IMR-90 (cell line): ENCODE measurements at regions not wholly inside any gene's neighbourhood (a gene's known extent, or its start where the extent isn't known, plus 50 kb on each side); places are given as distances from the start of the nearest gene placed in this dataset.

Experiments
- ATAC-seq: fragments of 200-7000 bp; cut with Tn5 transposase; 2 replicates; pipeline ENCODE4 v1.9.1; 2020; ENCODE audit warnings: low read depth, mild to moderate bottlenecking, moderate library complexity
- BruUV-seq: library from RNA; stranded (reverse); fragments of 400-500 nt; replicated peaks from 2 replicates; lab custom pipeline; 2021; lab: Mats Ljungman, UMichigan
- CTCF ChIA-PET: fragments of 300-600 bp; formaldehyde crosslinking; extraction: SDS; loops from one replicate; lab custom pipeline; 2021; ENCODE audit warnings: antibody characterized with exemption; lab: Yijun Ruan, JAX
- POLR2A ChIA-PET: fragments of 300-600 bp; sonication (Branson Sonifier 250); formaldehyde crosslinking; loops from one replicate; lab custom pipeline; 2022; ENCODE audit warnings: antibody characterized with exemption; ENCODE audit not compliant: unreplicated experiment; lab: Charles Lee
- DNase-seq: peaks from one replicate; pipeline ENCODE4 v3.0.0; 2013
- H2AFZ ChIP-seq: replicated peaks from 2 replicates; pipeline ENCODE3; 2013; ENCODE audit warnings: low read length, mild to moderate bottlenecking; ENCODE audit not compliant: poor library complexity
- H2AK5ac ChIP-seq: 2 replicates; pipeline ENCODE4 v1.6.1; 2013; ENCODE audit warnings: low read depth, low read length, inconsistent platforms
- H2AK9ac ChIP-seq: replicated peaks from 2 replicates; pipeline ENCODE3; 2013; ENCODE audit warnings: mild to moderate bottlenecking, low read depth, low read length, moderate library complexity; ENCODE audit not compliant: poor library complexity
- H2BK120ac ChIP-seq: 2 replicates; pipeline ENCODE4 v1.6.1; 2013; ENCODE audit warnings: low read depth, low read length, inconsistent platforms
- H2BK15ac ChIP-seq: 3 replicates; pipeline ENCODE4 v1.6.1; 2013; ENCODE audit warnings: low read depth, low read length, inconsistent platforms
- H2BK20ac ChIP-seq: 2 replicates; pipeline ENCODE4 v1.6.1; 2013; ENCODE audit warnings: low read depth, mild to moderate bottlenecking, inconsistent platforms, low read length, moderate library complexity
- H2BK5ac ChIP-seq: 2 replicates; pipeline ENCODE4 v1.6.1; 2013; ENCODE audit warnings: mild to moderate bottlenecking, low read depth, low read length, inconsistent platforms; ENCODE audit not compliant: poor library complexity, severe bottlenecking
- H3K14ac ChIP-seq: replicated peaks from 2 replicates; pipeline ENCODE4 v1.6.1; 2013; ENCODE audit warnings: low read depth, low read length, inconsistent platforms
- H3K18ac ChIP-seq: 2 replicates; pipeline ENCODE4 v1.6.1; 2013; ENCODE audit warnings: low read depth, low read length, control low read depth
- H3K23ac ChIP-seq: 2 replicates; pipeline ENCODE4 v1.6.1; 2013; ENCODE audit warnings: low read depth, low read length, inconsistent platforms
- H3K27ac ChIP-seq: 2 replicates; pipeline ENCODE4 v1.5.1; 2013; ENCODE audit warnings: mild to moderate bottlenecking, control low read depth, low read length; ENCODE audit not compliant: insufficient read depth
- H3K27me3 ChIP-seq: 2 replicates; pipeline ENCODE4 v1.6.1; 2013; ENCODE audit warnings: low read length; ENCODE audit not compliant: control insufficient read depth, insufficient read depth
- H3K36me3 ChIP-seq: 2 replicates; pipeline ENCODE4 v1.6.1; 2013; ENCODE audit warnings: low read length, mixed read lengths; ENCODE audit not compliant: control insufficient read depth, insufficient read depth
- H3K4ac ChIP-seq: 2 replicates; pipeline ENCODE4 v1.6.1; 2013; ENCODE audit warnings: low read depth, low read length, inconsistent platforms
- H3K4me1 ChIP-seq: 2 replicates; pipeline ENCODE4 v1.6.1; 2013; ENCODE audit warnings: low read length, mixed read lengths; ENCODE audit not compliant: control insufficient read depth, insufficient read depth
- H3K4me2 ChIP-seq: 2 replicates; pipeline ENCODE4 v1.6.1; 2013; ENCODE audit warnings: low read depth, mild to moderate bottlenecking, control low read depth, low read length, moderate library complexity
- H3K4me3 ChIP-seq: 2 replicates; pipeline ENCODE4 v1.5.1; 2013; ENCODE audit warnings: low read depth, mild to moderate bottlenecking, control low read depth, low read length, moderate library complexity; ENCODE audit not compliant: insufficient read depth
- H3K56ac ChIP-seq: 2 replicates; pipeline ENCODE4 v1.6.1; 2013; ENCODE audit warnings: low read length, inconsistent platforms; ENCODE audit not compliant: insufficient read depth; ENCODE audit errors: extremely low read depth
- H3K79me1 ChIP-seq, 2 experiments: 2 replicates each; pipeline ENCODE4 v1.6.1; 2013; ENCODE audit warnings: low read length in 2 of 2, inconsistent platforms in 1 of 2, low read depth in 1 of 2
- H3K9ac ChIP-seq: 2 replicates; pipeline ENCODE4 v1.6.1; 2013; ENCODE audit warnings: low read depth, low read length, control low read depth
- H3K9me1 ChIP-seq: 2 replicates; pipeline ENCODE4 v1.6.1; 2013; ENCODE audit warnings: low read length, inconsistent platforms; ENCODE audit not compliant: insufficient read depth
- H3K9me3 ChIP-seq: 2 replicates; pipeline ENCODE4 v1.6.1; 2013; ENCODE audit warnings: low read length; ENCODE audit not compliant: control insufficient read depth, insufficient read depth
- H4K20me1 ChIP-seq: 2 replicates; pipeline ENCODE4 v1.6.1; 2013; ENCODE audit warnings: low read length, inconsistent platforms; ENCODE audit not compliant: insufficient read depth
- H4K5ac ChIP-seq: 2 replicates; pipeline ENCODE4 v1.6.1; 2013; ENCODE audit warnings: mild to moderate bottlenecking, low read depth, low read length, control low read depth
- H4K8ac ChIP-seq, 2 experiments: 2 replicates each; pipeline ENCODE4 v1.6.1; 2013; ENCODE audit warnings: low read depth in 2 of 2, low read length in 2 of 2, control low read depth in 1 of 2, inconsistent platforms in 1 of 2
- H4K91ac ChIP-seq: 2 replicates; pipeline ENCODE4 v1.6.1; 2013; ENCODE audit warnings: low read depth, low read length, inconsistent platforms; ENCODE audit not compliant: insufficient read depth
- BHLHE40 ChIP-seq: fragments of 150-350 bp; IDR thresholded peaks from 2 replicates; pipeline ENCODE4 v1.6.1; 2016; ENCODE audit warnings: mild to moderate bottlenecking, low read depth, low read length
- CEBPB ChIP-seq: IDR thresholded peaks from 2 replicates; pipeline ENCODE4 v1.6.1; 2012; ENCODE audit warnings: low read depth, low read length, improper control_type of control experiment
- CHD1 ChIP-seq: IDR thresholded peaks from 2 replicates; pipeline ENCODE4 v1.6.1; 2012; ENCODE audit warnings: low read depth, low read length, improper control_type of control experiment
- CTCF ChIP-seq: conservative IDR thresholded peaks from 2 replicates; pipeline ENCODE4 v1.5.1; 2012; ENCODE audit warnings: mild to moderate bottlenecking, low read depth, low read length, improper control_type of control experiment
- ELK1 ChIP-seq: fragments of 150-350 bp; IDR thresholded peaks from 2 replicates; pipeline ENCODE4 v1.6.1; 2016; ENCODE audit warnings: low read depth, mild to moderate bottlenecking, low read length, moderate library complexity, borderline replicate concordance
- FOS ChIP-seq: fragments of 150-350 bp; IDR thresholded peaks from 2 replicates; pipeline ENCODE4 v1.6.1; 2016; ENCODE audit warnings: low read depth, low read length
- MAFK ChIP-seq: IDR thresholded peaks from 2 replicates; pipeline ENCODE4 v1.6.1; 2012; ENCODE audit warnings: low read depth, low read length, improper control_type of control experiment
- MAZ ChIP-seq: IDR thresholded peaks from 2 replicates; pipeline ENCODE4 v1.6.1; 2012; ENCODE audit warnings: low read depth, mild to moderate bottlenecking, low read length, improper control_type of control experiment, moderate library complexity, borderline replicate concordance
- MXI1 ChIP-seq: IDR thresholded peaks from 2 replicates; pipeline ENCODE4 v1.6.1; 2012; ENCODE audit warnings: low read depth, mild to moderate bottlenecking, low read length, moderate library complexity, borderline replicate concordance
- NFE2L2 ChIP-seq: fragments of 150-350 bp; IDR thresholded peaks from 2 replicates; pipeline ENCODE4 v1.6.1; 2016; ENCODE audit warnings: low read depth, mild to moderate bottlenecking, low read length
- POLR2A ChIP-seq: IDR thresholded peaks from 2 replicates; pipeline ENCODE4 v1.6.1; 2012; ENCODE audit warnings: mild to moderate bottlenecking, low read depth, low read length
- RAD21 ChIP-seq: IDR thresholded peaks from 2 replicates; pipeline ENCODE4 v1.6.1; 2012; ENCODE audit warnings: low read length, improper control_type of control experiment
- RCOR1 ChIP-seq: IDR thresholded peaks from 2 replicates; pipeline ENCODE4 v1.6.1; 2012; ENCODE audit warnings: mild to moderate bottlenecking, low read length, improper control_type of control experiment; ENCODE audit not compliant: insufficient replicate concordance
- RFX5 ChIP-seq: IDR thresholded peaks from 2 replicates; pipeline ENCODE4 v1.8.0; 2012; ENCODE audit warnings: low read depth, mild to moderate bottlenecking, low read length, moderate library complexity
- SMC3 ChIP-seq: fragments of 150-350 bp; IDR thresholded peaks from 2 replicates; pipeline ENCODE4 v1.6.1; 2016; ENCODE audit warnings: low read depth, mild to moderate bottlenecking, antibody characterized with exemption, low read length, moderate library complexity
- USF2 ChIP-seq: fragments of 150-350 bp; IDR thresholded peaks from 2 replicates; pipeline ENCODE4 v1.6.1; 2017; ENCODE audit warnings: mild to moderate bottlenecking, antibody characterized with exemption, low read length, low read depth
- WGBS, 2 experiments: methylation state at CpG; one replicate each; pipeline versions ENCODE4 v1.1.5 to v1.1.7; 2013; ENCODE audit warnings: missing lambda C conversion rate in 2 of 2; ENCODE audit not compliant: insufficient read length in 1 of 2; ENCODE audit errors: extremely low coverage in 2 of 2; 5-methylcytosine and 5-hydroxymethylcytosine counted together
- dilution Hi-C: fragments of 300-500 bp; cut with HindIII; formaldehyde crosslinking; loops from one replicate; pipeline ENCODE4 v1.14.3; 2018; ENCODE audit warnings: low sequenced_read_pairs; ENCODE audit not compliant: unreplicated experiment
- in situ Hi-C: fragments of 300-500 bp; cut with MboI; formaldehyde crosslinking; loops from 3 replicates; pipeline ENCODE4 v1.14.3; 2019; ENCODE audit warnings: low sequenced_read_pairs, inconsistent platforms, mixed read lengths
- intact Hi-C: fragments of 100-400 bp; cut with micrococcal nuclease; formaldehyde crosslinking; loops from 2 replicates; pipeline ENCODE4 v1.10.0; 2022

- Histone ChIP-seq H4K91ac (peak overlapping the region; percentile 35; the same call in 1 of the 2 replicates), H2BK15ac (no peak overlapping the region), H2AFZ (no peak overlapping the region), H3K27ac (peak overlapping the region; percentile 1; the same call in 1 of the 2 replicates), H4K5ac (no peak overlapping the region), H2BK120ac (peak overlapping the region; percentile 60), H3K27me3 (no peaks in the 10 kb centered on the region), H4K20me1 (no peaks in the 10 kb centered on the region), H3K4me2 (peak overlapping the region; percentile 11), H2AK5ac (no peak overlapping the region), H3K4me1 (peaks cover 15% of the 10 kb centered on the region), H3K14ac (0 out of 2 replicates have a peak overlapping the region, but pooled peaks have one; percentile 8), H3K18ac (no peak overlapping the region), H3K23ac (no peak overlapping the region), H3K9me3 (no peaks in the 10 kb centered on the region), H3K36me3 (no peaks in the 10 kb centered on the region), H2BK20ac (no peak overlapping the region), H4K8ac (peak overlapping the region in 1 of 2 experiments; percentile 44; a peak in 1 of 4 replicates), H2BK5ac (peak overlapping the region; percentile 9), H3K9ac (no peak overlapping the region), H3K56ac (no peak overlapping the region), H3K4ac (peak overlapping the region; percentile 66), H3K4me3 (no peak overlapping the region), H2AK9ac (no peak overlapping the region), H3K79me1 (no peaks in the 10 kb centered on the region), H3K9me1 (peaks cover 3% of the 10 kb centered on the region; the same call in 1 of the 2 replicates)
- DNase-seq = peak; percentile 96
- ChIA-PET POLR2A (no interaction called here), CTCF (interaction anchor here (0.6 kb wide), 1 partner anchor 1576 kb away, joined by 3 read pairs; no protein-coding TSS in a partner anchor)
- intact Hi-C loops = no loop called here
- no TSS peak for BruUV-seq
- WGBS, 2 experiments = 0% methylated on average over 2 of the region's 5 CpGs; no CpG with 5 or more reads in 1 of the 2 experiments
- ATAC-seq = peak; percentile 70
- dilution Hi-C loops = no loop called here
- TF ChIP-seq RFX5 (no peak), CEBPB (0 out of 2 replicates have a peak, but pooled peaks have one; percentile 11), MAFK (no peak), RAD21 (0 out of 2 replicates have a peak, but pooled peaks have one; percentile 10), POLR2A (no peak), BHLHE40 (0 out of 2 replicates have a peak, but pooled peaks have one; percentile 14), FOS (peak; percentile 69), RCOR1 (no peak), MAZ (no peak), CHD1 (no peak), CTCF (no peak), ELK1 (no peak), NFE2L2 (no peak), MXI1 (no peak), SMC3 (no peak), USF2 (no peak)
- in situ Hi-C loops = no loop called here
These were observed 195.4 kb downstream of the SPP2 start for GRCh38 chr2:234245945-234246344.
